ENCODE measurements at regions not wholly inside any gene's neighbourhood (a gene's known extent, or its start where the extent isn't known, plus 50 kb on each side); places are given as distances from the start of the nearest gene placed in this dataset.

GRCh38 chr20:52768694-52769093 is 203.5 kb upstream of the TSHZ2 start:
- no peaks in the 10 kb centered on the region for H3K9me3 ChIP-seq
- in situ Hi-C loops (cut with MboI; ENCODE audit: low pct_ligation_motif_present in 1 of 4, low pct_unique_long_range_greater_than_20kb in 1 of 4, low sequenced_read_pairs in 3 of 4): no loop called here
- intact Hi-C loops (cut with DNase I; ENCODE audit: low total_unique reads): no loop called here
- H3K27me3 ChIP-seq: no peaks in the 10 kb centered on the region
- no peak overlapping the region for H3K4me3 ChIP-seq
- TF ChIP-seq POLR2A (IDR thresholded peaks at IDR 0.05) (no peak), EP300 (IDR thresholded peaks at IDR 0.05; ENCODE audit: low read depth) (no peak), POLR2AphosphoS5 (IDR thresholded peaks at IDR 0.05) (no peak), CTCF (IDR thresholded peaks at IDR 0.05) (no peak)
- no peak overlapping the region for H3K27ac ChIP-seq
- H3K4me1 ChIP-seq: no peaks in the 10 kb centered on the region
- H3K36me3 ChIP-seq: no peaks in the 10 kb centered on the region
- no peak for DNase-seq
- WGBS, 2 donors (ENCODE audit: low coverage in 1 of 2): 37 to 48% methylated on average over 6 of the region's 6 CpGs

GRCh38 chr20:52766645-52767435 is 205.3 kb upstream of the TSHZ2 start:
- no peak overlapping the region for H3K4me3 ChIP-seq
- intact Hi-C loops (cut with DNase I; ENCODE audit: low total_unique reads): no loop called here
- 58 to 70% methylated on average over 6 to 7 of the region's 7 CpGs for WGBS, 2 donors (ENCODE audit: low coverage in 1 of 2)

GRCh38 chr20:52763321-52763853 is 208.8 kb upstream of the TSHZ2 start:
- TF ChIP-seq POLR2AphosphoS5 (IDR thresholded peaks at IDR 0.05) (no peak), EP300 (IDR thresholded peaks at IDR 0.05; ENCODE audit: low read depth) (no peak), CTCF (IDR thresholded peaks at IDR 0.05) (no peak), POLR2A (IDR thresholded peaks at IDR 0.05) (no peak)
- in situ Hi-C loops (cut with MboI; ENCODE audit: low pct_ligation_motif_present in 1 of 4, low pct_unique_long_range_greater_than_20kb in 1 of 4, low sequenced_read_pairs in 3 of 4): no loop called here
- no peak for DNase-seq
- WGBS, 2 donors (ENCODE audit: low coverage in 1 of 2): 79 to 80% methylated on average over 8 to 9 of the region's 9 CpGs
- Histone ChIP-seq H3K27me3 (no peaks in the 10 kb centered on the region), H3K36me3 (no peaks in the 10 kb centered on the region), H3K27ac (no peak overlapping the region), H3K9me3 (no peaks in the 10 kb centered on the region), H3K4me3 (no peak overlapping the region), H3K4me1 (no peaks in the 10 kb centered on the region)
- intact Hi-C loops (cut with DNase I; ENCODE audit: low total_unique reads): no loop called here

More at GRCh38 chr20:52766645-52767435, 205.3 kb upstream of the TSHZ2 start:
- no peaks in the 10 kb centered on the region for H3K9me3 ChIP-seq
- no peaks in the 10 kb centered on the region for H3K4me1 ChIP-seq
- H3K36me3 ChIP-seq: no peaks in the 10 kb centered on the region
- in situ Hi-C loops (cut with MboI; ENCODE audit: low pct_ligation_motif_present in 1 of 4, low pct_unique_long_range_greater_than_20kb in 1 of 4, low sequenced_read_pairs in 3 of 4): no loop called here
- H3K27me3 ChIP-seq: no peaks in the 10 kb centered on the region
- H3K27ac ChIP-seq: no peak overlapping the region
- no peak for TF ChIP-seq EP300 (IDR thresholded peaks at IDR 0.05; ENCODE audit: low read depth)
- TF ChIP-seq POLR2AphosphoS5 (IDR thresholded peaks at IDR 0.05): no peak
- TF ChIP-seq CTCF (IDR thresholded peaks at IDR 0.05): no peak
- no peak for TF ChIP-seq POLR2A (IDR thresholded peaks at IDR 0.05)
- DNase-seq: no peak

GRCh38 chr20:52761867-52762266 is 210.3 kb upstream of the TSHZ2 start:
- 18% methylated on average over 1 of the region's 1 CpG; no CpG with 5 or more reads in 1 of the 2 donors for WGBS, 2 donors (ENCODE audit: low coverage in 1 of 2)
- DNase-seq: no peak
- Histone ChIP-seq H3K27me3 (no peaks in the 10 kb centered on the region), H3K4me3 (no peak overlapping the region), H3K36me3 (no peaks in the 10 kb centered on the region), H3K4me1 (no peaks in the 10 kb centered on the region), H3K9me3 (no peaks in the 10 kb centered on the region), H3K27ac (no peak overlapping the region)
- intact Hi-C loops (cut with DNase I; ENCODE audit: low total_unique reads): no loop called here
- TF ChIP-seq POLR2AphosphoS5 (IDR thresholded peaks at IDR 0.05) (no peak), EP300 (IDR thresholded peaks at IDR 0.05; ENCODE audit: low read depth) (no peak), POLR2A (IDR thresholded peaks at IDR 0.05) (no peak), CTCF (IDR thresholded peaks at IDR 0.05) (no peak)
- in situ Hi-C loops (cut with MboI; ENCODE audit: low pct_ligation_motif_present in 1 of 4, low pct_unique_long_range_greater_than_20kb in 1 of 4, low sequenced_read_pairs in 3 of 4): no loop called here
